ENCODE measurements at regions not wholly inside any gene's neighbourhood (a gene's known extent, or its start where the extent isn't known, plus 50 kb on each side); places are given as distances from the start of the nearest gene placed in this dataset.

DNA sequence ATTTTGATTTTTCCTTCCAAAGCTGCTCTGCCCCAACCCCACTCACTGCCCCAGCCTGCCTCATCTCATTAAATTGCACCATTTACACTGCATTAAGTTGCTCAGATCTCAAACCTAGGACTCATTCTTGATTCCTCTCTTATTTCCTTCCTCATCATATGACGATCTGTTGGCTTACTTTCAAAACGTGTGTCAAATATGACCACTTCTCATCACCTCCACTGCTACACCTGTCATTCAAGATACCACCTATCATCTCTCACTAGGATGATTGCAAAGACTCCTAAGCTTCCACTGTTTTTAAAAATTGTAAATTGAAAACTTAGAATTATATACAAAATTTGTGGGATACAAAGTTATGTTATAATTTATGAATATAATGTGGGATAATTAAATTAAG lies 147.1 kb downstream of the DCK start:
- ATAC-seq: no peak
- TF ChIP-seq, protein P1, sequence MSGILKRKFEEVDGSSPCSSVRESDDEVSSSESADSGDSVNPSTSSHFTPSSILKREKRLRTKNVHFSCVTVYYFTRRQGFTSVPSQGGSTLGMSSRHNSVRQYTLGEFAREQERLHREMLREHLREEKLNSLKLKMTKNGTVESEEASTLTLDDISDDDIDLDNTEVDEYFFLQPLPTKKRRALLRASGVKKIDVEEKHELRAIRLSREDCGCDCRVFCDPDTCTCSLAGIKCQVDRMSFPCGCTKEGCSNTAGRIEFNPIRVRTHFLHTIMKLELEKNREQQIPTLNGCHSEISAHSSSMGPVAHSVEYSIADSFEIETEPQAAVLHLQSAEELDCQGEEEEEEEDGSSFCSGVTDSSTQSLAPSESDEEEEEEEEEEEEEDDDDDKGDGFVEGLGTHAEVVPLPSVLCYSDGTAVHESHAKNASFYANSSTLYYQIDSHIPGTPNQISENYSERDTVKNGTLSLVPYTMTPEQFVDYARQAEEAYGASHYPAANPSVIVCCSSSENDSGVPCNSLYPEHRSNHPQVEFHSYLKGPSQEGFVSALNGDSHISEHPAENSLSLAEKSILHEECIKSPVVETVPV (CRISPR knock-in tag; IDR thresholded peaks at IDR 0.05): no peak
- TF ChIP-seq ZNF70 (CRISPR knock-in tag; IDR thresholded peaks at IDR 0.05) (no peak), ZC3H10 (CRISPR knock-in tag; IDR thresholded peaks at IDR 0.05) (no peak), TOX (CRISPR knock-in tag; IDR thresholded peaks at IDR 0.05; ENCODE audit: borderline replicate concordance) (no peak), BACH2 (CRISPR knock-in tag; IDR thresholded peaks at IDR 0.05; ENCODE audit: borderline replicate concordance) (no peak), ARNTL (CRISPR knock-in tag; IDR thresholded peaks at IDR 0.05; ENCODE audit: borderline replicate concordance, low read depth) (no peak), CSDC2 (CRISPR knock-in tag; IDR thresholded peaks at IDR 0.05) (no peak), ESRRG (CRISPR knock-in tag; IDR thresholded peaks at IDR 0.05) (no peak), ZNF565 (CRISPR knock-in tag; conservative IDR thresholded peaks at IDR 0.05; ENCODE audit: low read depth) (no peak), ISL1 (CRISPR knock-in tag; IDR thresholded peaks at IDR 0.05) (no peak), PPARA (CRISPR knock-in tag; IDR thresholded peaks at IDR 0.05; ENCODE audit: borderline replicate concordance) (no peak), SNAI2 (CRISPR knock-in tag; IDR thresholded peaks at IDR 0.05) (no peak), ZNF8 (CRISPR knock-in tag; IDR thresholded peaks at IDR 0.05) (no peak), OSR1 (CRISPR knock-in tag; IDR thresholded peaks at IDR 0.05) (no peak), TCF4 (CRISPR knock-in tag; IDR thresholded peaks at IDR 0.05; ENCODE audit: borderline replicate concordance) (no peak), GLIS3 (CRISPR knock-in tag; IDR thresholded peaks at IDR 0.05) (no peak)
- TF ChIP-seq, protein P2, sequence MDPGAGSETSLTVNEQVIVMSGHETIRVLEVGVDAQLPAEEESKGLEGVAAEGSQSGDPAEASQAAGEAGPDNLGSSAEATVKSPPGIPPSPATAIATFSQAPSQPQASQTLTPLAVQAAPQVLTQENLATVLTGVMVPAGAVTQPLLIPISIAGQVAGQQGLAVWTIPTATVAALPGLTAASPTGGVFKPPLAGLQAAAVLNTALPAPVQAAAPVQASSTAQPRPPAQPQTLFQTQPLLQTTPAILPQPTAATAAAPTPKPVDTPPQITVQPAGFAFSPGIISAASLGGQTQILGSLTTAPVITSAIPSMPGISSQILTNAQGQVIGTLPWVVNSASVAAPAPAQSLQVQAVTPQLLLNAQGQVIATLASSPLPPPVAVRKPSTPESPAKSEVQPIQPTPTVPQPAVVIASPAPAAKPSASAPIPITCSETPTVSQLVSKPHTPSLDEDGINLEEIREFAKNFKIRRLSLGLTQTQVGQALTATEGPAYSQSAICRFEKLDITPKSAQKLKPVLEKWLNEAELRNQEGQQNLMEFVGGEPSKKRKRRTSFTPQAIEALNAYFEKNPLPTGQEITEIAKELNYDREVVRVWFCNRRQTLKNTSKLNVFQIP (CRISPR knock-in tag; IDR thresholded peaks at IDR 0.05; ENCODE audit: borderline replicate concordance, low read depth): no peak
- TF ChIP-seq, protein P3, sequence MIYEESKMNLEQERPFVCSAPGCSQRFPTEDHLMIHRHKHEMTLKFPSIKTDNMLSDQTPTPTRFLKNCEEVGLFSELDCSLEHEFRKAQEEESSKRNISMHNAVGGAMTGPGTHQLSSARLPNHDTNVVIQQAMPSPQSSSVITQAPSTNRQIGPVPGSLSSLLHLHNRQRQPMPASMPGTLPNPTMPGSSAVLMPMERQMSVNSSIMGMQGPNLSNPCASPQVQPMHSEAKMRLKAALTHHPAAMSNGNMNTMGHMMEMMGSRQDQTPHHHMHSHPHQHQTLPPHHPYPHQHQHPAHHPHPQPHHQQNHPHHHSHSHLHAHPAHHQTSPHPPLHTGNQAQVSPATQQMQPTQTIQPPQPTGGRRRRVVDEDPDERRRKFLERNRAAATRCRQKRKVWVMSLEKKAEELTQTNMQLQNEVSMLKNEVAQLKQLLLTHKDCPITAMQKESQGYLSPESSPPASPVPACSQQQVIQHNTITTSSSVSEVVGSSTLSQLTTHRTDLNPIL (CRISPR knock-in tag; IDR thresholded peaks at IDR 0.05; ENCODE audit: low read depth): no peak
- TF ChIP-seq, protein P4, sequence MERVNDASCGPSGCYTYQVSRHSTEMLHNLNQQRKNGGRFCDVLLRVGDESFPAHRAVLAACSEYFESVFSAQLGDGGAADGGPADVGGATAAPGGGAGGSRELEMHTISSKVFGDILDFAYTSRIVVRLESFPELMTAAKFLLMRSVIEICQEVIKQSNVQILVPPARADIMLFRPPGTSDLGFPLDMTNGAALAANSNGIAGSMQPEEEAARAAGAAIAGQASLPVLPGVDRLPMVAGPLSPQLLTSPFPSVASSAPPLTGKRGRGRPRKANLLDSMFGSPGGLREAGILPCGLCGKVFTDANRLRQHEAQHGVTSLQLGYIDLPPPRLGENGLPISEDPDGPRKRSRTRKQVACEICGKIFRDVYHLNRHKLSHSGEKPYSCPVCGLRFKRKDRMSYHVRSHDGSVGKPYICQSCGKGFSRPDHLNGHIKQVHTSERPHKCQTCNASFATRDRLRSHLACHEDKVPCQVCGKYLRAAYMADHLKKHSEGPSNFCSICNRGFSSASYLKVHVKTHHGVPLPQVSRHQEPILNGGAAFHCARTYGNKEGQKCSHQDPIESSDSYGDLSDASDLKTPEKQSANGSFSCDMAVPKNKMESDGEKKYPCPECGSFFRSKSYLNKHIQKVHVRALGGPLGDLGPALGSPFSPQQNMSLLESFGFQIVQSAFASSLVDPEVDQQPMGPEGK (CRISPR knock-in tag; IDR thresholded peaks at IDR 0.05; ENCODE audit: borderline replicate concordance): no peak
- TF ChIP-seq, protein P5, sequence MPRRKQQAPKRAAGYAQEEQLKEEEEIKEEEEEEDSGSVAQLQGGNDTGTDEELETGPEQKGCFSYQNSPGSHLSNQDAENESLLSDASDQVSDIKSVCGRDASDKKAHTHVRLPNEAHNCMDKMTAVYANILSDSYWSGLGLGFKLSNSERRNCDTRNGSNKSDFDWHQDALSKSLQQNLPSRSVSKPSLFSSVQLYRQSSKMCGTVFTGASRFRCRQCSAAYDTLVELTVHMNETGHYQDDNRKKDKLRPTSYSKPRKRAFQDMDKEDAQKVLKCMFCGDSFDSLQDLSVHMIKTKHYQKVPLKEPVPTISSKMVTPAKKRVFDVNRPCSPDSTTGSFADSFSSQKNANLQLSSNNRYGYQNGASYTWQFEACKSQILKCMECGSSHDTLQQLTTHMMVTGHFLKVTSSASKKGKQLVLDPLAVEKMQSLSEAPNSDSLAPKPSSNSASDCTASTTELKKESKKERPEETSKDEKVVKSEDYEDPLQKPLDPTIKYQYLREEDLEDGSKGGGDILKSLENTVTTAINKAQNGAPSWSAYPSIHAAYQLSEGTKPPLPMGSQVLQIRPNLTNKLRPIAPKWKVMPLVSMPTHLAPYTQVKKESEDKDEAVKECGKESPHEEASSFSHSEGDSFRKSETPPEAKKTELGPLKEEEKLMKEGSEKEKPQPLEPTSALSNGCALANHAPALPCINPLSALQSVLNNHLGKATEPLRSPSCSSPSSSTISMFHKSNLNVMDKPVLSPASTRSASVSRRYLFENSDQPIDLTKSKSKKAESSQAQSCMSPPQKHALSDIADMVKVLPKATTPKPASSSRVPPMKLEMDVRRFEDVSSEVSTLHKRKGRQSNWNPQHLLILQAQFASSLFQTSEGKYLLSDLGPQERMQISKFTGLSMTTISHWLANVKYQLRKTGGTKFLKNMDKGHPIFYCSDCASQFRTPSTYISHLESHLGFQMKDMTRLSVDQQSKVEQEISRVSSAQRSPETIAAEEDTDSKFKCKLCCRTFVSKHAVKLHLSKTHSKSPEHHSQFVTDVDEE (CRISPR knock-in tag; IDR thresholded peaks at IDR 0.05): no peak

DNA sequence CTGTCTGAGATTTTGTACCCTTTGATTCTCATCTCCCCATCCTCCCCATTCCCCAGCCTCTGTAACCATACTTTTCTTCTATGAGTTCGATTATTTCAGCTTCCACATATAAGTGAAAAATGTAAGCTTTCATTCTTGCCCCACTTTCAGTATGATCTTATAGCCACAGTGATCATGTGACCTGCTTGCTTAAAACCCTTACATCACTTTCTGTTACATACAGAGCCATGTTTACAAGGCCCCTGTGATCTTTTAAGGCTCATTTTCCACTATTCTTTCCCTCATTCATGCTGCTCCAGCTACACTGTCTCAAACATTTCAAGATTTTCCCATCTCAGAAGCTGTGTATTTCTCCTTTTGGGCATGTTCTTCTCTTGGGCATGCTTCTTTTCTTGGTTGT lies 147.7 kb downstream of the DCK start:
- no peak for ATAC-seq
- TF ChIP-seq ZFP3 (CRISPR knock-in tag; IDR thresholded peaks at IDR 0.05) (no peak), ZFP30 (CRISPR knock-in tag; IDR thresholded peaks at IDR 0.05) (no peak), ISL1 (CRISPR knock-in tag; IDR thresholded peaks at IDR 0.05) (no peak), ESRRG (CRISPR knock-in tag; IDR thresholded peaks at IDR 0.05) (no peak), CSDC2 (CRISPR knock-in tag; IDR thresholded peaks at IDR 0.05) (no peak), GLIS3 (CRISPR knock-in tag; IDR thresholded peaks at IDR 0.05) (no peak), ZC3H10 (CRISPR knock-in tag; IDR thresholded peaks at IDR 0.05) (no peak), TCF4 (CRISPR knock-in tag; IDR thresholded peaks at IDR 0.05; ENCODE audit: borderline replicate concordance) (no peak)
- TF ChIP-seq, protein P5 (CRISPR knock-in tag; IDR thresholded peaks at IDR 0.05): no peak
- TF ChIP-seq, protein P1 (CRISPR knock-in tag; IDR thresholded peaks at IDR 0.05): no peak

All from SK-N-SH treated with all-trans-retinoic acid at 6 μM for 48 hours (cell line).